T-helper 17 cell (primary cell): ENCODE measurements at regions not wholly inside any gene's neighbourhood (a gene's known extent, or its start where the extent isn't known, plus 50 kb on each side); places are given as distances from the start of the nearest gene placed in this dataset.

ENCODE experiments used
- ATAC-seq: fragments of 150-1000 bp; cut with Tn5 transposase; 2 replicates; pipeline ENCODE4 v1.10.0; 2021; ENCODE audit warnings: mild to moderate bottlenecking, moderate library complexity
- DNase-seq, 3 donors: peaks; one replicate each; pipeline versions ENCODE4 v3.0.0 to v3.0.0-alpha.2; 2020 to 2021
- H3K9me3 ChIP-seq: one replicate; pipeline ENCODE4 v1.7.0; 2013; ENCODE audit warnings: low read length, mild to moderate bottlenecking; ENCODE audit not compliant: control insufficient read depth, poor library complexity, severe bottlenecking
- H3K27ac Mint-ChIP-seq: one replicate; pipeline ENCODE4 v1.8.0; 2022; ENCODE audit warnings: mild to moderate bottlenecking, moderate library complexity, mixed read lengths
- H3K27me3 Mint-ChIP-seq: one replicate; pipeline ENCODE4 v1.8.0; 2022; ENCODE audit warnings: mixed read lengths
- H3K36me3 Mint-ChIP-seq: one replicate; pipeline ENCODE4 v1.8.0; 2022; ENCODE audit warnings: low read depth, mixed read lengths
- H3K4me1 Mint-ChIP-seq: one replicate; pipeline ENCODE4 v1.8.0; 2022; ENCODE audit warnings: mild to moderate bottlenecking, mixed read lengths
- H3K4me3 Mint-ChIP-seq: one replicate; pipeline ENCODE4 v1.8.0; 2022; ENCODE audit warnings: mild to moderate bottlenecking, moderate library complexity, mixed read lengths

- Mint-ChIP-seq H3K4me3 (no peak overlapping the region), H3K36me3 (no peaks in the 10 kb centered on the region), H3K27ac (peak overlapping the region; percentile 11)
Observed at GRCh38 chr1:25003457-25004190, 73.5 kb upstream of the RUNX3 start.

GRCh38 chr1:25003000-25003399, 72.9 kb upstream of the RUNX3 start:
- Mint-ChIP-seq H3K27me3 (no peaks in the 10 kb centered on the region), H3K36me3 (no peaks in the 10 kb centered on the region), H3K4me1 (peaks cover 18% of the 10 kb centered on the region), H3K4me3 (no peak overlapping the region), H3K27ac (peak overlapping the region; percentile 11)
- ATAC-seq: no peak
- H3K9me3 ChIP-seq: no peaks in the 10 kb centered on the region
- DNase-seq: no peak

More at GRCh38 chr1:25003457-25004190, 73.5 kb upstream of the RUNX3 start:
- no peak for ATAC-seq
- no peaks in the 10 kb centered on the region for H3K9me3 ChIP-seq
- DNase-seq: no peak
- Mint-ChIP-seq H3K4me1 (peaks cover 18% of the 10 kb centered on the region), H3K27me3 (no peaks in the 10 kb centered on the region)

GRCh38 chr1:25001125-25001915, 71.2 kb upstream of the RUNX3 start:
- ATAC-seq: peak; percentile 83
- DNase-seq: no peak
- no peaks in the 10 kb centered on the region for H3K27me3 Mint-ChIP-seq

GRCh38 chr1:24999906-25000305, 69.8 kb upstream of the RUNX3 start:
- Mint-ChIP-seq H3K36me3 (no peaks in the 10 kb centered on the region), H3K27ac (peak overlapping the region; percentile 77), H3K27me3 (no peaks in the 10 kb centered on the region), H3K4me3 (no peak overlapping the region), H3K4me1 (peaks cover 7% of the 10 kb centered on the region)
- no peak for DNase-seq
- H3K9me3 ChIP-seq: no peaks in the 10 kb centered on the region
- no peak for ATAC-seq

More at GRCh38 chr1:25001125-25001915, 71.2 kb upstream of the RUNX3 start:
- H3K4me1 Mint-ChIP-seq: peaks cover 6% of the 10 kb centered on the region
- H3K9me3 ChIP-seq: no peaks in the 10 kb centered on the region
- peak overlapping the region; percentile 49 for H3K27ac Mint-ChIP-seq
- H3K36me3 Mint-ChIP-seq: no peaks in the 10 kb centered on the region
- no peak overlapping the region for H3K4me3 Mint-ChIP-seq

GRCh38 chr1:24999426-24999825, 69.3 kb upstream of the RUNX3 start:
- DNase-seq (no peak), ATAC-seq (no peak)
- no peak overlapping the region for H3K4me3 Mint-ChIP-seq
- H3K36me3 Mint-ChIP-seq: no peaks in the 10 kb centered on the region
- H3K4me1 Mint-ChIP-seq: peaks cover 9% of the 10 kb centered on the region
- H3K27me3 Mint-ChIP-seq: no peaks in the 10 kb centered on the region
- no peaks in the 10 kb centered on the region for H3K9me3 ChIP-seq
- H3K27ac Mint-ChIP-seq: peak overlapping the region; percentile 77

GRCh38 chr1:24998563-24999245, 68.6 kb upstream of the RUNX3 start:
- Mint-ChIP-seq H3K36me3 (no peaks in the 10 kb centered on the region), H3K4me1 (peaks cover 9% of the 10 kb centered on the region), H3K27me3 (no peaks in the 10 kb centered on the region), H3K4me3 (no peak overlapping the region), H3K27ac (peak overlapping the region; percentile 77)
- ATAC-seq: no peak
- H3K9me3 ChIP-seq: no peaks in the 10 kb centered on the region
- DNase-seq: no peak

GRCh38 chr1:24996983-24997893, 67.2 kb upstream of the RUNX3 start:
- H3K27me3 Mint-ChIP-seq: no peaks in the 10 kb centered on the region
- H3K9me3 ChIP-seq: no peaks in the 10 kb centered on the region
- H3K36me3 Mint-ChIP-seq: no peaks in the 10 kb centered on the region
- H3K4me1 Mint-ChIP-seq: peaks cover 16% of the 10 kb centered on the region
- no peak overlapping the region for H3K4me3 Mint-ChIP-seq
- DNase-seq: no peak
- H3K27ac Mint-ChIP-seq: no peak overlapping the region
- ATAC-seq: no peak

GRCh38 chr1:24996456-24996855, 66.4 kb upstream of the RUNX3 start:
- Mint-ChIP-seq H3K27ac (peak overlapping the region; percentile 55), H3K4me1 (peaks cover 23% of the 10 kb centered on the region), H3K27me3 (no peaks in the 10 kb centered on the region), H3K36me3 (no peaks in the 10 kb centered on the region), H3K4me3 (no peak overlapping the region)
- ATAC-seq: no peak
- H3K9me3 ChIP-seq: no peaks in the 10 kb centered on the region
- DNase-seq: no peak

- DNase-seq (no peak), ATAC-seq (no peak)
- H3K36me3 Mint-ChIP-seq: no peaks in the 10 kb centered on the region
- H3K9me3 ChIP-seq: no peaks in the 10 kb centered on the region
- H3K4me3 Mint-ChIP-seq: peak overlapping the region; percentile 45
- peak overlapping the region; percentile 55 for H3K27ac Mint-ChIP-seq
- peaks cover 28% of the 10 kb centered on the region for H3K4me1 Mint-ChIP-seq
- H3K27me3 Mint-ChIP-seq: no peaks in the 10 kb centered on the region
Observed at GRCh38 chr1:24995661-24996060, 65.6 kb upstream of the RUNX3 start.

GRCh38 chr1:24995140-24995539, 65.1 kb upstream of the RUNX3 start:
- ATAC-seq: no peak
- no peak for DNase-seq
- H3K9me3 ChIP-seq: no peaks in the 10 kb centered on the region
- H3K4me3 Mint-ChIP-seq: no peak overlapping the region
- no peaks in the 10 kb centered on the region for H3K36me3 Mint-ChIP-seq
- H3K27ac Mint-ChIP-seq: peak overlapping the region; percentile 34
- H3K27me3 Mint-ChIP-seq: peaks cover under 1% of the 10 kb centered on the region
- peaks cover 32% of the 10 kb centered on the region for H3K4me1 Mint-ChIP-seq

GRCh38 chr1:24993871-24994580, 64.0 kb upstream of the RUNX3 start:
- Mint-ChIP-seq H3K27ac (peak overlapping the region; percentile 98), H3K27me3 (peaks cover 7% of the 10 kb centered on the region), H3K36me3 (no peaks in the 10 kb centered on the region), H3K4me3 (no peak overlapping the region), H3K4me1 (peaks cover 38% of the 10 kb centered on the region)
- no peak for DNase-seq
- H3K9me3 ChIP-seq: no peaks in the 10 kb centered on the region
- ATAC-seq: no peak

- Mint-ChIP-seq H3K36me3 (no peaks in the 10 kb centered on the region), H3K27ac (peak overlapping the region; percentile 98), H3K4me3 (peak overlapping the region; percentile 91), H3K4me1 (peaks cover 48% of the 10 kb centered on the region), H3K27me3 (peaks cover 7% of the 10 kb centered on the region)
- ATAC-seq (peak; percentile 50), DNase-seq (no peak)
- H3K9me3 ChIP-seq: no peaks in the 10 kb centered on the region
Observed at GRCh38 chr1:24992761-24993211, 62.7 kb upstream of the RUNX3 start.
